ENCODE measurements at regions not wholly inside any gene's neighbourhood (a gene's known extent, or its start where the extent isn't known, plus 50 kb on each side); places are given as distances from the start of the nearest gene placed in this dataset.

- TF ChIP-seq POLR2A (IDR thresholded peaks at IDR 0.05; ENCODE audit: low read depth, low read length), result no peak
- no peak for TF ChIP-seq POLR2AphosphoS5 (IDR thresholded peaks at IDR 0.05; ENCODE audit: low read depth, low read length)
- TF ChIP-seq TAF1 (IDR thresholded peaks at IDR 0.05; ENCODE audit: low read depth, low read length), result no peak
- TF ChIP-seq SPI1 (IDR thresholded peaks at IDR 0.05; ENCODE audit: low read depth, low read length), result no peak
These were observed 349.7 kb upstream of the SLC7A11 start for GRCh38 chr4:138591808-138592207.

Measured in GM12891 (cell line).